Retinal pigment epithelial cell (primary cell): ENCODE measurements at regions not wholly inside any gene's neighbourhood (a gene's known extent, or its start where the extent isn't known, plus 50 kb on each side); places are given as distances from the start of the nearest gene placed in this dataset.

ENCODE experiments used
- DNase-seq: peaks from one replicate; pipeline ENCODE4 v3.0.0-alpha.2; 2010; ENCODE audit warnings: low read depth
- H3K4me3 ChIP-seq: 2 replicates; pipeline ENCODE4 v1.5.1; 2011; ENCODE audit warnings: mild to moderate bottlenecking, low read length, control low read depth, moderate library complexity
- CTCF ChIP-seq: conservative IDR thresholded peaks from 2 replicates; pipeline ENCODE4 v1.5.1; 2011; ENCODE audit warnings: low read depth, low read length, control low read depth, inconsistent platforms

- no peak overlapping the region for H3K4me3 ChIP-seq
- DNase-seq: no peak
- no peak for TF ChIP-seq CTCF
Observed at GRCh38 chr9:107951511-107951910, 461.9 kb upstream of the KLF4 start.

GRCh38 chr9:107949061-107949460 is 459.5 kb upstream of the KLF4 start:
- H3K4me3 ChIP-seq: no peak overlapping the region
- TF ChIP-seq CTCF: no peak
- DNase-seq: no peak

GRCh38 chr9:107948601-107949000 is 459.0 kb upstream of the KLF4 start:
- no peak for TF ChIP-seq CTCF
- H3K4me3 ChIP-seq: no peak overlapping the region
- DNase-seq: peak; percentile 72

GRCh38 chr9:107948086-107948485 is 458.5 kb upstream of the KLF4 start:
- DNase-seq: no peak
- TF ChIP-seq CTCF: no peak
- no peak overlapping the region for H3K4me3 ChIP-seq

- no peak for TF ChIP-seq CTCF
- H3K4me3 ChIP-seq: no peak overlapping the region
- DNase-seq: no peak
Observed at GRCh38 chr9:107946364-107947141, 457.0 kb upstream of the KLF4 start.

- DNase-seq: no peak
- H3K4me3 ChIP-seq: no peak overlapping the region
- TF ChIP-seq CTCF: no peak
Observed at GRCh38 chr9:107945961-107946360, 456.4 kb upstream of the KLF4 start.

GRCh38 chr9:107945493-107945892 is 455.9 kb upstream of the KLF4 start:
- TF ChIP-seq CTCF: no peak
- H3K4me3 ChIP-seq: no peak overlapping the region
- DNase-seq: no peak
